GM19035 (cell line): ENCODE measurements at regions not wholly inside any gene's neighbourhood (a gene's known extent, or its start where the extent isn't known, plus 50 kb on each side); places are given as distances from the start of the nearest gene placed in this dataset.

ENCODE experiments used
- ATAC-seq: cut with Tn5 transposase; IDR thresholded peaks from one replicate; pipeline ENCODE4 v1.9.1; 2021; ENCODE audit not compliant: unreplicated experiment

DNA sequence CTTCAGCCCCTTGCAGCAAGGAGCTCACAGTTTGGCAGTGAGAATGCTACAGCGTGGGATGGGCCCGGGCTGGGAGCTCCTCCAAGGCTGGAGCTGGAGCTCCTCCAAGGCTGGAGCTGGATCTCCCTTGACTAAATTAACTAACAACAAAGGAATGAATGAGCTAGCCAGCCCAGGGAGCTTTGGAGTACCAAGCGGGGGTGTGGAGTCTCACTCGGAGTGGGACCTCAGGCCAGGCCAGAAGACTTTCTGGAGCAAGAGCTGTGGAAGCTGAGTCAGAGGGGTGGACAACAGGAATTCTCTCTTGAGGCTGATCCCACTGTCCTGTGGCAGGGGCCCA lies 244.7 kb upstream of the HS6ST1 start:
- ATAC-seq: no peak

DNA sequence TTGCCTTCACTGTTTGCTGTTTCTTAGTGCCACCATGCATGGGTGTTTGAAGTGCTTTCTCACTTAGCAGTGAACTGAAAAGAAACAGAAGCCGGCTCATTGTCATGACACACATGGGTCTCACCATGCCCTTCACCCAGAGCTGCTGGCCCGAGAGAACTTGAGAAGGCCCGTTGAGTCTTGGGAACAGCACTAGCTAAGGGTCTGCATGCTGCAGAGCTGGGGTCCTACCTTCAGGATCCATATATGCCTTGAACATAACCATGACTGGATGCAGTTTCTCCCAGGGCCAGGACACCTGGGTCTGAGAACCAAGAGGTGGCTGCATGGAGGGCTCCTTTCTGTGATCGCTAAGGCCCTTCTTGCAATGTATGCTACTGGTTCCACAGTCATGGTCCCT lies 245.5 kb upstream of the HS6ST1 start:
- ATAC-seq: no peak

DNA sequence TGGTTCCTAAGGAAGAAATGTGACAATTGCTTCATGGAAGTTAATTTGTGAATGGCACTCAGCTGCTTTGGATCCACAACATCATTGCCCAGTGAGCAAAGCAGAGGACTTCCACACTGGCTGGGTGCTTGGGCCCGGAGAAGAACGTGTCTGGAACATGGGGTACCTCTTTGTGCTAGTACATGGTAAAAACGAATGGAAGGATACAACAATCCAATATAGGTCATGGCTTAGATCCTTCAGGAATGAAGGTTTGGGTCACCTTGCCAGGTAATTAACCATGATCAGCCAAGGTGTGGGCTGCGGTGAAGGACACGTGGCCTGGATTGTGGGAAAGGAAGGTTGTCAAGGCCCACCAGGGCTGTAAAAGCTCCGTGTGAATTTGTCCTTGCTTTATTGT lies 245.9 kb upstream of the HS6ST1 start:
- no peak for ATAC-seq

DNA sequence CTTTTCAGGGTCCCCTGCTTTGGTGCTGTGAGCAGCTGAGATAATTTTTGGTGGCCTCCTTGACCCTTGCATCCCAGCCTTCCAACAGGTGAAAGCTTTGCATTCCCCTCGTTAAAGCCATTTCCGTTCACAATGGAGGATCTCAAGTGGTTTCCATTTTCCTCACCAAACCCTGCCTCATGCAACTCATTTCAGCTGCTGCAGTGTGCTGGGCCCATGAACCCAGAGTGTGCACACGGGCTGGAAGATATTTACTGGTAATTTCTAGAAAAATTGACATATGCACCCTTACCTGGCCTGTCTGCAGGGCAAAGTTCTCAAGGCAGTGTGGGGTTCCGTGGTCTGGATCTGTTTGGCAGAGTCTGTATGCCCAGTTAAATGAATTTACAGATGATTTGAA lies 246.8 kb upstream of the HS6ST1 start:
- ATAC-seq: no peak

DNA sequence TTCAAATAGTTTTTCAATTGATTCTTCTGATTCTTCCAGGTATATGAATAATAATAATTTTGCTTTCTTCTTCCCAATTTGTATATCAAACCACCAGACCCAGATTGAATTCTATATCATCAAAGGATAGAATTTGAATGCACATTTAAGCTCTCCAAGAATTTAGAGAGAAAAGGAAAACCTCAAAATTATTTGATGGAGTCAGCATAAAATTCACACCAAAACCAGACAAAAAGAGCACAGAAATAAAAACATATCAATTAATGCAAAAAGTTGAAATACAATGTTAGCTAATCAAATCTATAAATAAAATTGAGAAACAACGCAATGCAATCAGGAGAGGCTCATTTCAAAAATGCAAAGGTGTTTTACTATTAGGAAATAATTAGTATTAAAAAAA lies 248.0 kb upstream of the HS6ST1 start:
- ATAC-seq: no peak

DNA sequence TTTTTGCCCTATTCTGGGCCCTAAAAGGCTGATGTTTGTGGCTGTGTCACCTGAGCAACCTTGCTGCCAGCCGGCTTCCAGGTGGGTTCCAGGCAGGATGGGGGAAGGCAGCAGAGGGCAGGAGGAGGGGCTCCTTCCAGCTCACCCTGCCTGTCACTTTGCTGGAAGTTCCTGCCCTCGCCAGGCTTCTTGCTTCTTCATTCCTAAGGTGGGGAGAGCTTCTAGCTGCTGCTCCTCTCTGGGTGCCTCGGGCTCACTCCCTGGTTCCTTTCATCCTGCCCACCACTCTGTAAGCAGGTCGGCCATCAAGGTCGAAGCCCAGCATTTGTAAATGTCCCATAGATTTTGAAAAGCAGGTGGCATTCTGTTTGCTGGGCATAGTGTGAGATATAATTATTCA lies 249.4 kb upstream of the HS6ST1 start:
- ATAC-seq: no peak

DNA sequence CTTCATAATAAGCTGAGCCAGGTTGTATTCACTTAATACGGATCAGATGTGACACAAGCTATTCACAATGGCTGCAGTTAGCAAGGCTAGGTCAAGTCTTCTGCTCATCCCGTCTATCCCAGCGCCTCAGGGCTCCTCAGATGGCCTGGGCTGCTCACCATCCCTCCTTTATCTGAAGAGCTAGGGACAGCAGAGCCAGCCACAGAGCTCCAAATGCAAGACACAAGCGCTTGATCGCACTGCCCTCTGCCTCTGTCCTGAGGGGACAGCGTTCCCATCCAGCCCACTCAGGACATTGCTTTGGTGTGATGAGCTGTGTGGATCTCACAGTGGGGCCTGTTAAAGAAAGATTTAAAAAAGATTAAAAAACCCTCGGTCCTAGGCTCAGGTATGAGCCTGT lies 254.4 kb upstream of the HS6ST1 start:
- ATAC-seq: no peak

DNA sequence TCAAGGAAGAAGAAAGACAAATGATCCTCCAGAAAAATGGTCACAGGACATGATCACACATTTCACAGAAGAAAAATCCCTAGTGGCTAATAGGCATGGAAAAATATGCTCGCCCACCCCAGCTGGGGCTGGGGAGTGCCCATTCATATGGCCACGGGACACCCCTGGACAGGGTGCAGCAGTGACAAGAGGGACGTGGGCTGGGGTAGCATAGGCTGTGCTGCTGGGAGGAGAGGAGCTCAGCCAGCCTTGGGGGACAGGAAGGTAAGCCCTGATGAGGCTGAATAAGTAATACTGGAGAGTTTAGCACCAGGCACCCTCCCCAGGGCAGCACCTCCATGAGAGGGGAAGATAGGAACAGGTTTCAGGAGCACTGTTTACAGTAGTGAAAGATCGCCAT lies 254.9 kb upstream of the HS6ST1 start:
- no peak for ATAC-seq

DNA sequence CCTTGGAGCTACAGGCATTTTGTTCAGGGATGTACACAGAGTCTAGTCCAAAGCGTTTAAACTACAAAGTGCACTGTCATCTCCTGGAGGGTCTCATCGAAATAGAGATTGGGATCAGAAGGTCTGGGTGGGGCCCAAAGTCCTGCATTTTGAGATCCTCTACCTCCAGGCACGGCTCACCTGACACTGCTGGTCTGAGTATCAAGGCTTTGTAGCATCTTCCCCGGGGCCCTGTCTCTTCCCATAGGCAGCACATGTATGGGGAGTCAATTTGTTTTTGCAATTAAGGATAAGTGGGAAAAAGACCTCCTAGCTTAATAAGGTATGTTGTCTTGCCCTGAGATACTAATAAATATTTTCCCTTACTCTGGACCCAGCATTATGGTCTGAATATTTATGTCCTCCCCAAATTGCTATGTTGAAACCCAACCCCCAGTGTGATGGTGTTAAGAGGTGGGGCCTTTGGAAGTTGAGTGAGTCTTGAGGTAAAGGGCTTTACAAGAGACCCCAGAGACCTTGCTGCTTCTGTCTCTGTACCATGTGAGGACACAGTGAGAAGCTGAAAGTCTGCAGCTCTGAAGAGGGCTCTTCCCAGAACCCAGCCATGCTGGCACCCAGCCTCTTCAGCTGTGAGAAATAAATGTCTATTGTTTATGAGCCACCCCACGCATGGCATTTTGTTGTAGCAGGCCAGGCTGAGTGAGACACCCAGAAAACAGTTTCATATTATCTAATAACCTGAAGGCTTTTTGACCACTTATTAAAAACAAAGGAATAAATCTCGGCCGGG lies 258.7 kb upstream of the HS6ST1 start:
- ATAC-seq: no peak

DNA sequence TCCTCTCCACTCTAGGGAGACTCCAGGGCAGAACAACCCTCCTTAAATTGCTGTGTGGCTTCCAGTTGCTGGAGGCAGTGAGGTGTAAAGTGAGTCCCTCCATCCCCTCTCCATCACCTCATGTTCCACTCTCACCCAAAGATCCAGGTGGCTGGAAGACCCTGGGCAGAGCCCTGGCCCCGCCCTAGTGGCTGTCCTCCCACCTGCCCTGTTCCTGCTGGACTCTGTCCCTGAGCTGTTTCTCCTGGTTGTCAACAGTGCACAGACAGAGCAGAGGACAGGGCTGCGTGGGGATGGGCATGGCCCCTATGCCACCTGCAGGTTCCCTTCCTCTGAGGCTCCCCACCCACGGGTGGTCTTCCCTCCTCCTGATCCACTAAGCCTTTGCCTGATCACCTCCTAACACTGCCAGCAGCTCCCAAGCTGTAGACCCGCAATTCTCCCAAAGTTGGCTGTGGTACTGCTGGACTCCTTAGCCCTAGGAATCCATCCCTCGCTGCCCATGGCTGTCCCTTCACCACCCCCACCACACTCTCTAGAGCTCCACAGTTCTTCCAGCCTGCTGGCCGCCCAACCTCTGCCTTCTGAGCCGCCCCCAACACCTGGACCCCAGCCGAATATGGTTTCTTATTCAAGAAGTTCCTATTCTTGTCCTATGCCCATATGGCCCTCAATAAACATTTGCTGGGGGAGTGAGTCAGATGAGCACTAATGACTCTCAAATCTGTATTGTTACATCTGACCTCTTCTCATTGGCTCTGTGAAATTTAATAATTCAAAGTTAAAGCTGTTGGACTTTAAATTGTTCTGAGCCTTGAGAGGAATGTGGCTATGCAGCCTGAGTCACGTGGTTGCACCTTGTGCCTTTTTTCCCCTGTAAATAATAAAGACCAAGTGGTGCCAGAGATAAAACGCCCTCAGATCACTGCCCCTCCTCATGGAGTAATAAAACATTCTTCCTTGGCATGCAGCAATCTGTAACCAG lies 260.0 kb upstream of the HS6ST1 start:
- ATAC-seq: no peak

DNA sequence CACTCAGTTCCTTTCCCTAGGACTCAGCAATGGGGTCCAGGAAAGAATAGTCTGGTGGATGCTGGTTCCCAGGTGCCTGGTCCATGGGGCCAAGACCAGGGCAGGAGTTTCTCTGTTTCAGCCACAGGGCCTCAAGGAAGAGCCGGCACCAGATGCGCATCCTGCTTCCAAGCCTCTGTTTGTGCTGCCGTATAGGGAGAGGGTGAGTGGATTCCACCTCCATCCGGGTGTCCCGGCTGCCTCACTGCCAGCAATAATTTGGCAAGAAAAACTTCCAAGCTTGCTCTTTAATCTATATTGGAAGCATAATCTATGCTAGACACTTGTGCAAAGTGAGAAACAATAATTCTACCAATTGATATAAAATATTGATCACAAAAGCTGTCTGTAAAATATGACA lies 261.2 kb upstream of the HS6ST1 start:
- no peak for ATAC-seq

DNA sequence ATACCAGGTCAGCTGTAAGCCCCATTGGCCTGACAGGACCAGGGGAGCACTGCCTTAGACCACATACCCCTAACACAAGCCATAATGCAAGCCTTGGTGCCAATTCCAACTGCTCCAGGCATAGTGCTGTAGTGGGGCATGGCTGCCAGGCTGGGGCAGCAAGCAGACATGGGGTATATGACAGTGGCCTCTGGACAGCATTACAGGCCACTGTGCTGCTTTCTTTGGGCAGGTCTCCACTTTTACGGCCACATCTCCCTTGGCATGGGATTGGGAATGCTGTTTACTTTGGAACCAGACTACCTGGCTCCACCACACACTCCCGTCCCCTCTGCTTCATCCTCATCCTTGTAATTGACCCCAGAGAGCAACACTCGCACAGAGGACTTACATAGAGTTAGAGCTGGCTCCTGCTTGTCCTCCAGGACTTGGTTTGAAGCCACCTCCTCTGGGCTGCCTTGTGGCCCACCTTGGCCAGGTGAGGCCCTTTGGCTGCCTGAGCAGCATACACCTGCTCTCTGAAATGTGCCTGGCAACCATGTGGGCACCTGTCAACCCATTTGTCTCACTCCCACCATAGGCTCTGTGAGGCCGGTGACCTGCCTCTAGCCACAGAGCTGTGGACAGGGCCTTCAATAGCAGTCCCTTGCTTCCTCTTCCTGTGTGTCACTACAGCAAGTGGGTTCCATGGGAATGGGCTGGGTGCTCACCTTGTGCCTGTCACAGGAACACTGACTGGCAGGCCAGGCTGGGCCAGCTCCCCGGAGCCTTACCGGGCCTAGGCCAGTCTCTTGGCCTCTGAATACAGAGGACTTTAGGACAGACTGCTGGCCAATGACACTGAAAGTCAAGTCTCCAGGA lies 262.6 kb upstream of the HS6ST1 start:
- ATAC-seq: no peak

DNA sequence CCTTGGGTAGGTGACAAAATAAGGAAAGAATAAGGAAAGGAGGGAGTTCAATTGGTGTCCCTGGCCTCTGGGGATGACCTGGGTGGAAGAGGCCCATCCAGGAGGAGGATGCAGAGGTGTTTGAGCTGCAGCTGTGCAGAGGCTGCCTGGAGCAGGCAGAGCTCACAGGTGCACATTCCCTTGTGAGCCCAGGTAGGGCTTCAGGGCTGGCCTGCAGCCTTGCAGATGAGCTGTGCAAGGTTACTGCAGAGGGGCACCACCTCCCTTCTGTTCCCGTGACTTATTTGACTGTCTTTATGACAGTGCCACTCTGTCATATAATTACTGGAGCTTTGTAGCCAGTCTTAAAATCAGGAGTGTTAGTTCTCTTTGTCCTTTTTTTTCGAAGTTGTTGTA lies 263.2 kb upstream of the HS6ST1 start:
- ATAC-seq: no peak

DNA sequence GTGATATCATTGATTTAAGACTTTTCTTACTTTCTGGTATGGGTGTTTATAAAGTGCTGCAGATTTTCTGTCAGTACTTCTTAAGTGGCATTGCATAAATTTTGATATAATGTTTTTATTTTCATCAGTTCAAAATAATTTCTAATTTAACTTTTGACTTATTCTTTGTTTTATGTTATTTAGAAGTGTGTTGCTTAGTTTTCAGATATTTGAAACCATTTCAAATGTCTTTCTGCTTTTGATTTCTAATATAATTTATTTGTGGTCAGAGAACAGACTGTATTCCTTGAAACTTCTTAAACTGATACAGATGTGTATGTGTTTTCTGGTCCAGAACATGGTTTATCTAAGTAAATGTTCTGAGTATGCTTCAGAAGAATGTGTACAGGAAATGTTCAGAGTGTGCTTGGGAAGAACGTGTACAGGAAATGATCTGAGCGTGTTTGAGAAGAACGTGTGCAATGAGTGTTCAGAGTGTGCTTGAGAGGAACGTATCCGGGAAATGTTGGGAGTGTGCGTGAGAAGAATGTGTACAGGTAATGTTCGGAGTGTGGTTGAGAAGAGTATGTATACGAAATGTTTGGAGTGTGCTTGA lies 265.7 kb upstream of the HS6ST1 start:
- no peak for ATAC-seq

DNA sequence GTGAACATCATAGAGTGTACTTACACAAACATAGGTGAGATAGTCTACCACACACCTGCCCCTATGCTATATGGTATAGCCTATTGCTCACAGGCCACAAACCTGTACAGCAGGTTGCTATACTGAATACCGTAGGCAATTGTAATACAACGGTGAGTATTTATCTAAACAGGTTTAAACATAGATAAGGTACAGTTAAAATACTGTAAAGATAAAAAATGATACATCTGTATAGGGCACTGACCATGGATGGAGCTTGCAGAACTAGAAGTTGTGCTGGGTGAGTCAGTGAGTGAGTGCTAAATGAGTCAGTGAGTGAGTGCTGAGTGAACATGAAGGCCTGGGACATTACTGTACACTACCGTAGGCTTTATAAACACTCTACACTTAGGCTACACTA lies 267.0 kb upstream of the HS6ST1 start:
- no peak for ATAC-seq

DNA sequence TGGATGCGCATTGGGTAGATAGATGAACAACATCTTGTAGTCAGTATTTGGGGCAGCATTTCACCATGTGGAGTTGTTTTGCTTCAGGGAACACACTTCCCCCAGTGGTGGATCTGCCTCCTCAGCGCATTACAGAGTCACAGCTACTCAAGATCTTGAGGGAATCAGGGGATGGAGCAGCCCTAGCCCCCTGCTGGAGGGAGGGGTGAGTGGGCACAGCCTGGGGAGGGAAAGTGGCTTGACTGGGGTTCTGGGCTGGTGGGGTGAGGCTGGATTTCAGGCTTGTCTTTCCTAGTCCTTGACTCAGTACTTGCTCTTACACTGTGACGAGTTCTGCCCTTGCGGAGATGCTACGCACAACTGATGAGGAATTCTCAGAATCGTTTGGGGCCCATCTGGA lies 271.0 kb upstream of the HS6ST1 start:
- no peak for ATAC-seq

DNA sequence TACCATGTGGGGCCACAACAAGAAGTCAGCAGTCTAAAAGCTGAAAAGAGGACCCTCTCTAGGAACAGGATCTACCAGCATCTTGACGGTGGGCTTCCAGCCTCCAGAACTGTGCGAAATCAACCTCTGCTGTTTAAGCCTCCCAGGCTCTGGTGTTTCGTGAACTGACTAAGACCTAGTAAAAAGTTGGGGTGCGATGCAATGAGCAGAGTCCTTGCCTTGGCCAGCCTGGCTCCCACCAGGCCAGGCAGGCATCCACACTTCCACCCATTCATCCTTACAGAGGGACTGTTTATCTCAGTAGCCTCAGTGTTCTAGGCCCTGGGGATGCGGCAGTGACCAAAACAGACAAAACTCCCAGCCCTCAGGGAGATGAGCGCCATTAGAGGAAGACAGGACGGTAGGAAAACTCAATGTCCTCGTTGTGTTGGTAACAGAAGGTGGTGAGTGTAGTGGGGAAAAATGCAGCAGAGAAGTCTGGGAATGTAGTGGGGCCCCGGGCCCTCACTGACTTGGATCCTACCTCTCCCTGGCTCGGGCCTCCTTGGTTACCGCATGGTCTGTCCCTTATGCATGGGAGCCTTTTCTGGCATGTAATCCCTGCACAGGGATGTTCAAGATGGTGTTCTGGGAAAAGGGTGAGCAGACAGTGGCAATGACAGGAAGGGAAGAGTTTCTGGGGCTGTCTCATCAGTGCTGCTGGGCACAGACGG lies 271.8 kb upstream of the HS6ST1 start:
- ATAC-seq: no peak

DNA sequence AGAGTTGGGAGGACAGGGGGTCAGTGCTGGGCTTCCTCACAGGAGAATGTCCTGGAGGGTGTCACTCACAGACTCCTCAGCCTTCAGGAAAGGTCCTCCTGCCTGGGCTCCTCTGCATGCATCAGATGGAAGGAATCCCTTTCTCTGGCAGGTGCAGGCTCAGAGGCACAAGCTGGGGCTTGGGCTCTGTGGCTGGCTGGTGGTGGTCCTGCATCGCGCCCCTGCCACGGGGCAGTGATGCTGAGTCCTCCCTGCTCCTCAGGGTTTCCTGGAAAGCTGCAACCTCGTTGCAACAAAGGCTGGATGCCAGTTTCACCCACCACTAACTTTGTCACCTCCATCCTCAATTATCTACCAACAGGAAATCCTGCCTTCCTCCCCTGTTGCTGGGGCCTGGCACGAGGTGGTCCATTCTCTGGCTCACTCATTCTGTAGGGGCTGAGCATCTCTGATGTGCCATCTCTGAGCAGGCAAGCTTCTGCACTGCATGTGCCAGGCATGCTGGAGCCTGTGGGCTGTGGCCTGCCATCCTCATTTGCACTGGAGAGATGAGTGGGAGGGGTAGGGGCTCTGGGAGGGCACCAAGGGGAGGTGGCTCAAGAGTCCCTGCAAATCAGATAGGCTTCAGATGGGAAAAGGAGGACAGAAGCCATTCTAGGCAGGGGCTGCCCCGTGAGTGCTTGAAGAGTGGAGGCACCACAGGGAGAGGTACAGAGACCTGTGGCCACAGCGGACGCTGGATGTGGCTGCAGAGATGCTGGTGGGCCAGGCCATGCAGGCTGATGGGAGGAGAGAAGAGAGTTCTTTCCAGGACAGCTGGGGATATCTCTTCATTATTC lies 272.6 kb upstream of the HS6ST1 start:
- ATAC-seq: no peak
